ENCODE measurements at regions not wholly inside any gene's neighbourhood (a gene's known extent, or its start where the extent isn't known, plus 50 kb on each side); places are given as distances from the start of the nearest gene placed in this dataset.

DNA sequence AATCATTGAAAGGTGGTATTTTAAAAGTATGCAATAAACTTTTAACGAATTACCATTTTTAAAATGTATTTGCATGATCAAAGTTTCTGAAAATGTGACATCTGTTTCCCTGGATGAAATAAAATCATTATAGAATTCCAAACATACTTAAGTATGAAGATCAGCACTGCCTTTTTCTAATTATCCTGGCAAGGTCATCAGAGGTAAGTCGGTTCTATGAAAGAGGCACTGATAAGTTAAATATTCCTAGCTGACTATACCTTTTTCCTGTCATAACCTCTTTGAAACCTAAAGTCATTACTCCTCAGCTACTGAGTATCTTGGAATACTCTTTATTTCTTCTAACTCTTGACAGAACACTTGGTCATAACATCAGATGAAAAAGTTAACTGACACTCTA, 406.1 kb upstream of the ALCAM start:
- H3K27me3 ChIP-seq, result no peaks in the 10 kb centered on the region
- H3K4me1 ChIP-seq, result no peaks in the 10 kb centered on the region
- no peak overlapping the region for H3K27ac ChIP-seq
- intact Hi-C loops (cut with DNase I), result no loop called here
- no peak overlapping the region for H3K4me3 ChIP-seq
- no peaks in the 10 kb centered on the region for H3K9me3 ChIP-seq
- DNase-seq (ENCODE audit: extremely low spot score in 2 of 2), result no peak
- TF ChIP-seq POLR2A (IDR thresholded peaks at IDR 0.05), result no peak
- H3K36me3 ChIP-seq, result no peaks in the 10 kb centered on the region

DNA sequence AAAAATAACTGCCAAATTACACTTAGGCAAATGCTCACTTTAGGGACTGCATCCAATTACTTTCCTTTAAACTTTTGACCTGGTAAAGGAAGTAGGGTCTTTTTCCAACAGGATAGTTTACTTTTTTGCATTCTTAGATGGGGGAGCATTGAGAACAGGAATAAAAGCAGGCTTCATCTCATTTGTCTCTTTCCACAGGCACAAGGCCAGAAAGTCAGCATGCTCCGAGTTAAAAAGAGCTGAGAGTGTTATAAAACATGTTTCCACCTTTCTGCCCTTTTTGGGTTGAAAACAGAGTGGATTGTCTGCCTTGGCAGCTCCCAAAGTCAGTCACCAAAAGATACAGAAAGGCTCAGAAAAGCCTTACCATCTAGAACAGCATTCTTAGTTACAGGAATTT, 404.9 kb upstream of the ALCAM start:
- H3K36me3 ChIP-seq, result no peaks in the 10 kb centered on the region
- no peak overlapping the region for H3K4me3 ChIP-seq
- intact Hi-C loops (cut with DNase I), result no loop called here
- no peaks in the 10 kb centered on the region for H3K27me3 ChIP-seq
- H3K27ac ChIP-seq, result no peak overlapping the region
- H3K4me1 ChIP-seq, result no peaks in the 10 kb centered on the region
- H3K9me3 ChIP-seq, result no peaks in the 10 kb centered on the region
- no peak for TF ChIP-seq POLR2A (IDR thresholded peaks at IDR 0.05)
- no peak for TF ChIP-seq POLR2AphosphoS5 (IDR thresholded peaks at IDR 0.05; ENCODE audit: insufficient read depth in 1 of 2, low read depth in 1 of 2)
- TF ChIP-seq CTCF (IDR thresholded peaks at IDR 0.05), result no peak
- DNase-seq (ENCODE audit: extremely low spot score in 2 of 2), result no peak

- Histone ChIP-seq H3K4me3 (no peak overlapping the region), H3K36me3 (no peaks in the 10 kb centered on the region), H3K4me1 (no peaks in the 10 kb centered on the region), H3K27me3 (no peaks in the 10 kb centered on the region), H3K27ac (no peak overlapping the region), H3K9me3 (no peaks in the 10 kb centered on the region)
- intact Hi-C loops (cut with DNase I), result no loop called here
- no peak for DNase-seq (ENCODE audit: extremely low spot score in 2 of 2)
- TF ChIP-seq POLR2A (IDR thresholded peaks at IDR 0.05) (no peak), CTCF (IDR thresholded peaks at IDR 0.05) (no peak), POLR2AphosphoS5 (IDR thresholded peaks at IDR 0.05; ENCODE audit: insufficient read depth in 1 of 2, low read depth in 1 of 2) (no peak)
Observed at GRCh38 chr3:104974316-104974715, 392.4 kb upstream of the ALCAM start.

GRCh38 chr3:104977719-104978118, 389.0 kb upstream of the ALCAM start:
- TF ChIP-seq POLR2A (IDR thresholded peaks at IDR 0.05), result no peak
- TF ChIP-seq CTCF (IDR thresholded peaks at IDR 0.05), result no peak
- no peak for TF ChIP-seq POLR2AphosphoS5 (IDR thresholded peaks at IDR 0.05; ENCODE audit: insufficient read depth in 1 of 2, low read depth in 1 of 2)
- intact Hi-C loops (cut with DNase I), result no loop called here
- no peaks in the 10 kb centered on the region for H3K27me3 ChIP-seq
- H3K4me3 ChIP-seq, result no peak overlapping the region
- no peak overlapping the region for H3K27ac ChIP-seq
- no peaks in the 10 kb centered on the region for H3K9me3 ChIP-seq
- H3K36me3 ChIP-seq, result no peaks in the 10 kb centered on the region
- DNase-seq (ENCODE audit: extremely low spot score in 2 of 2), result no peak
- H3K4me1 ChIP-seq, result no peaks in the 10 kb centered on the region

GRCh38 chr3:104982130-104982529, 384.6 kb upstream of the ALCAM start:
- intact Hi-C loops (cut with DNase I), result no loop called here
- Histone ChIP-seq H3K27ac (no peak overlapping the region), H3K4me1 (no peaks in the 10 kb centered on the region), H3K27me3 (no peaks in the 10 kb centered on the region), H3K36me3 (no peaks in the 10 kb centered on the region), H3K4me3 (no peak overlapping the region), H3K9me3 (no peaks in the 10 kb centered on the region)
- DNase-seq (ENCODE audit: extremely low spot score in 2 of 2), result no peak
- TF ChIP-seq POLR2A (IDR thresholded peaks at IDR 0.05), result no peak
- no peak for TF ChIP-seq CTCF (IDR thresholded peaks at IDR 0.05)
- TF ChIP-seq POLR2AphosphoS5 (IDR thresholded peaks at IDR 0.05; ENCODE audit: insufficient read depth in 1 of 2, low read depth in 1 of 2), result no peak

GRCh38 chr3:104987859-104988258, 378.9 kb upstream of the ALCAM start:
- no peak for TF ChIP-seq POLR2AphosphoS5 (IDR thresholded peaks at IDR 0.05; ENCODE audit: insufficient read depth in 1 of 2, low read depth in 1 of 2)
- no peak for TF ChIP-seq CTCF (IDR thresholded peaks at IDR 0.05)
- TF ChIP-seq POLR2A (IDR thresholded peaks at IDR 0.05), result no peak
- Histone ChIP-seq H3K36me3 (no peaks in the 10 kb centered on the region), H3K4me1 (no peaks in the 10 kb centered on the region), H3K4me3 (no peak overlapping the region), H3K9me3 (no peaks in the 10 kb centered on the region), H3K27ac (no peak overlapping the region), H3K27me3 (no peaks in the 10 kb centered on the region)
- intact Hi-C loops (cut with DNase I), result no loop called here
- no peak for DNase-seq (ENCODE audit: extremely low spot score in 2 of 2)
